HepG2 (cell line): ENCODE measurements at regions not wholly inside any gene's neighbourhood (a gene's known extent, or its start where the extent isn't known, plus 50 kb on each side); places are given as distances from the start of the nearest gene placed in this dataset.

Experiments
- ATAC-seq: fragments of 200-7000 bp; cut with Tn5 transposase; 3 replicates; pipeline ENCODE4 v1.9.1; 2020; ENCODE audit warnings: mild to moderate bottlenecking, moderate library complexity
- BruUV-seq: library from RNA; stranded (reverse); fragments of 400-500 nt; replicated peaks from 2 replicates; lab custom pipeline; 2021; lab: Mats Ljungman, UMichigan
- CTCF ChIA-PET: fragments of 300-600 bp; formaldehyde crosslinking; extraction: SDS; loops from one replicate; lab custom pipeline; 2021; ENCODE audit warnings: low total read pairs, inconsistent platforms, low intra/inter-chr PET ratio; lab: Yijun Ruan, JAX
- POLR2A ChIA-PET: fragments of 350-600 bp; sonication (Branson Sonifier 250); formaldehyde crosslinking; loops from one replicate; lab custom pipeline; 2020; ENCODE audit warnings: antibody characterized with exemption, inconsistent platforms; lab: Yijun Ruan, JAX
- DNase-seq: peaks from one replicate; pipeline ENCODE4 v3.0.0-alpha.2; 2015; ENCODE audit warnings: low spot score
- FAIRE-seq: peaks from 3 replicates; lab custom pipeline; 2011; peaks lifted over from hg19 to GRCh38; lab: Jason Lieb, UNC
- H2AFZ ChIP-seq: one replicate; pipeline ENCODE4 v1.6.1; 2011; ENCODE audit warnings: low read length, inconsistent platforms
- H3K27ac ChIP-seq: fragments of 300-600 bp; 3 replicates; pipeline ENCODE4 v1.8.0; 2011; ENCODE audit warnings: mixed run types, mild to moderate bottlenecking, mixed read lengths, low read length, inconsistent platforms; ENCODE audit not compliant: insufficient read depth; ENCODE audit errors: extremely low read length
- H3K27me3 ChIP-seq, 2 experiments: fragments of 200-600 bp in 1 of 2; 2 replicates in 1 of 2; 3 replicates in 1 of 2; pipeline versions ENCODE4 v1.6.0 to v1.8.0; 2011; ENCODE audit warnings: low read length in 2 of 2, mild to moderate bottlenecking in 2 of 2, moderate library complexity in 2 of 2, inconsistent platforms in 1 of 2; ENCODE audit not compliant: insufficient read depth in 2 of 2, control insufficient read depth in 1 of 2
- H3K36me3 ChIP-seq, 2 experiments: fragments of 200-600 bp in 1 of 2; replicated peaks in 1 of 2; 2 replicates in 1 of 2; 3 replicates in 1 of 2; pipeline versions ENCODE4 v1.5.1 to v1.8.0; 2011; ENCODE audit warnings: low read length in 2 of 2, inconsistent platforms in 1 of 2; ENCODE audit not compliant: insufficient read depth in 2 of 2, control insufficient read depth in 1 of 2
- H3K4me1 ChIP-seq: 2 replicates; pipeline ENCODE4 v1.5.1; 2012; ENCODE audit warnings: low read length, inconsistent platforms; ENCODE audit not compliant: insufficient read depth
- H3K4me2 ChIP-seq: 2 replicates; pipeline ENCODE4 v1.6.0; 2011; ENCODE audit warnings: low read depth, low read length, inconsistent platforms
- H3K4me3 ChIP-seq, 3 experiments: fragments of 200-600 bp in 1 of 3; sonication (generic), shearing (Covaris generic) in 1 of 3; replicated peaks in 1 of 3; 2 replicates each; pipeline ENCODE4 v1.5.1; 2011 to 2016; ENCODE audit warnings: low read length in 3 of 3, inconsistent platforms in 2 of 3, low read depth in 2 of 3, mild to moderate bottlenecking in 2 of 3, control low read depth in 1 of 3, mixed read lengths in 1 of 3; ENCODE audit not compliant: insufficient read depth in 1 of 3
- H3K79me2 ChIP-seq: one replicate; pipeline ENCODE4 v1.6.1; 2011; ENCODE audit warnings: low read length, inconsistent platforms; ENCODE audit not compliant: insufficient read depth
- H3K9ac ChIP-seq: 2 replicates; pipeline ENCODE4 v1.6.0; 2011; ENCODE audit warnings: mild to moderate bottlenecking, low read depth, low read length, inconsistent platforms; ENCODE audit not compliant: insufficient read depth
- H3K9me3 ChIP-seq: 2 replicates; pipeline ENCODE4 v1.5.1; 2012; ENCODE audit warnings: mild to moderate bottlenecking, low read length
- H4K20me1 ChIP-seq: 2 replicates; pipeline ENCODE4 v1.6.0; 2011; ENCODE audit warnings: inconsistent platforms, mild to moderate bottlenecking, low read length, moderate library complexity; ENCODE audit not compliant: insufficient read depth
- AHR ChIP-seq: IDR thresholded peaks from 2 replicates; pipeline ENCODE4 v1.6.1; 2018; ENCODE audit warnings: missing genetic modification reagents, missing compliant biosample characterization
- CSRNP1 ChIP-seq: sonication (generic); formaldehyde crosslinking; IDR thresholded peaks from 2 replicates; pipeline ENCODE4 v1.8.1; 2023; ENCODE audit warnings: mild to moderate bottlenecking, missing genetic modification reagents
- ELF3 ChIP-seq: IDR thresholded peaks from 2 replicates; pipeline ENCODE4 v1.6.1; 2016; ENCODE audit warnings: missing genetic modification reagents, missing compliant biosample characterization
- GLI4 ChIP-seq: sonication (generic); formaldehyde crosslinking; IDR thresholded peaks from 2 replicates; pipeline ENCODE4 v1.5.1; 2020; ENCODE audit warnings: missing genetic modification reagents, mild to moderate bottlenecking, moderate library complexity, borderline replicate concordance
- GMEB2 ChIP-seq: IDR thresholded peaks from 2 replicates; pipeline ENCODE4 v1.6.1; 2016; ENCODE audit warnings: missing biosample characterization, missing genetic modification reagents, low read depth
- HBP1 ChIP-seq: IDR thresholded peaks from 2 replicates; pipeline ENCODE4 v1.6.1; 2016; ENCODE audit warnings: low read depth, control low read depth
- HNRNPK ChIP-seq: fragments of 200-400 bp; formaldehyde crosslinking; IDR thresholded peaks from 2 replicates; pipeline ENCODE4 v1.6.1; 2018; ENCODE audit warnings: low read length, low read depth, moderate library complexity, mild to moderate bottlenecking; ENCODE audit not compliant: poor library complexity, severe bottlenecking
- MED13 ChIP-seq: sonication (generic); formaldehyde crosslinking; IDR thresholded peaks from 2 replicates; pipeline ENCODE4 v1.5.0; 2020; ENCODE audit warnings: missing genetic modification reagents
- ZSCAN30 ChIP-seq: sonication (generic); formaldehyde crosslinking; IDR thresholded peaks from 2 replicates; pipeline ENCODE4 v1.5.0; 2020; ENCODE audit warnings: mild to moderate bottlenecking, missing genetic modification reagents
- WGBS: methylation state at CpG from one replicate; pipeline ENCODE4 v1.1.6; 2017; ENCODE audit warnings: low lambda C conversion rate; 5-methylcytosine and 5-hydroxymethylcytosine counted together
- in situ Hi-C: cut with HindIII; loops from 2 replicates; pipeline ENCODE4 v1.10.0; 2017; ENCODE audit warnings: low pct_unique_long_range_greater_than_20kb; ENCODE audit not compliant: extremely low pct_ligation_motif_present
- intact Hi-C: fragments of 100-400 bp; cut with micrococcal nuclease; formaldehyde crosslinking; loops from one replicate; pipeline ENCODE4 v1.10.0; 2022; ENCODE audit not compliant: unreplicated experiment

GRCh38 chr3:152026033-152026556, 152.7 kb downstream of the SUCNR1 start:
- CTCF ChIA-PET, result no interaction called here
- no peak for DNase-seq
- in situ Hi-C loops (no loop called here), intact Hi-C loops (no loop called here)
- H4K20me1 ChIP-seq, result no peaks in the 10 kb centered on the region
- POLR2A ChIA-PET, result no interaction called here
- no peak overlapping the region for H3K9ac ChIP-seq
- TF ChIP-seq ZSCAN30 (CRISPR knock-in tag) (no peak), HBP1 (CRISPR knock-in tag) (no peak), CSRNP1 (no peak), GMEB2 (no peak), HNRNPK (no peak), ELF3 (CRISPR knock-in tag) (no peak), MED13 (CRISPR knock-in tag) (no peak), GLI4 (no peak), AHR (CRISPR knock-in tag) (no peak)
- no peaks in the 10 kb centered on the region for H3K27me3 ChIP-seq
- H3K27ac ChIP-seq, result no peak overlapping the region
- no peak overlapping the region for H3K4me3 ChIP-seq
- BruUV-seq, result no TSS peak
- H3K36me3 ChIP-seq, result no peaks in the 10 kb centered on the region
- WGBS, result 3% methylated on average over 5 of the region's 5 CpGs
- H3K4me1 ChIP-seq, result no peaks in the 10 kb centered on the region
- no peak overlapping the region for H3K4me2 ChIP-seq
- H2AFZ ChIP-seq, result no peak overlapping the region
- H3K9me3 ChIP-seq, result no peaks in the 10 kb centered on the region
- no peak for ATAC-seq
- no peak for FAIRE-seq
- H3K79me2 ChIP-seq, result no peaks in the 10 kb centered on the region
